HEK293 (cell line): ENCODE measurements at regions not wholly inside any gene's neighbourhood (a gene's known extent, or its start where the extent isn't known, plus 50 kb on each side); places are given as distances from the start of the nearest gene placed in this dataset.

ENCODE experiments used
- CTCF ChIP-seq: fragments of 450-650 bp; formaldehyde crosslinking; IDR thresholded peaks from 2 replicates; pipeline ENCODE4 v1.5.1; 2016; ENCODE audit warnings: missing biosample characterization, missing genetic modification characterization
- GLI2 ChIP-seq: fragments of 450-650 bp; formaldehyde crosslinking; IDR thresholded peaks from 2 replicates; pipeline ENCODE4; 2017; ENCODE audit warnings: missing biosample characterization, missing genetic modification characterization, low read depth, borderline replicate concordance
- HOXA7 ChIP-seq: sonication (generic); formaldehyde crosslinking; IDR thresholded peaks from 2 replicates; pipeline ENCODE4 v1.8.1; 2022; ENCODE audit warnings: missing genetic modification reagents, borderline replicate concordance
- KLF10 ChIP-seq: fragments of 450-650 bp; IDR thresholded peaks from 2 replicates; pipeline ENCODE4 v1.5.1; 2018; ENCODE audit warnings: missing biosample characterization, mild to moderate bottlenecking, missing genetic modification characterization
- REST ChIP-seq: fragments of 450-650 bp; formaldehyde crosslinking; IDR thresholded peaks from 2 replicates; pipeline ENCODE4 v1.5.1; 2016; ENCODE audit warnings: missing biosample characterization, missing genetic modification characterization
- SP2 ChIP-seq: fragments of 450-650 bp; formaldehyde crosslinking; IDR thresholded peaks from 2 replicates; pipeline ENCODE4 v1.5.1; 2016; ENCODE audit warnings: missing biosample characterization, missing genetic modification characterization
- ZBTB20 ChIP-seq: fragments of 450-650 bp; formaldehyde crosslinking; IDR thresholded peaks from 2 replicates; pipeline ENCODE4 v1.5.1; 2016; ENCODE audit warnings: missing biosample characterization, missing genetic modification characterization
- ZBTB48 ChIP-seq: fragments of 450-650 bp; formaldehyde crosslinking; IDR thresholded peaks from 2 replicates; pipeline ENCODE4 v1.5.1; 2016; ENCODE audit warnings: missing biosample characterization, missing genetic modification characterization
- ZFP3 ChIP-seq: fragments of 450-650 bp; formaldehyde crosslinking; IDR thresholded peaks from 2 replicates; pipeline ENCODE4 v1.5.1; 2016; ENCODE audit warnings: low read depth, missing biosample characterization, missing genetic modification characterization
- ZNF404 ChIP-seq: fragments of 450-650 bp; formaldehyde crosslinking; IDR thresholded peaks from 2 replicates; pipeline ENCODE4 v1.5.1; 2017; ENCODE audit warnings: missing biosample characterization, missing genetic modification characterization
- ZNF416 ChIP-seq: fragments of 450-650 bp; formaldehyde crosslinking; IDR thresholded peaks from 2 replicates; pipeline ENCODE4 v1.5.1; 2016; ENCODE audit warnings: missing biosample characterization, missing genetic modification characterization
- ZNF530 ChIP-seq: fragments of 450-650 bp; formaldehyde crosslinking; IDR thresholded peaks from 2 replicates; pipeline ENCODE4 v1.5.1; 2016; ENCODE audit warnings: low read depth, missing biosample characterization, missing genetic modification characterization
- ZNF571 ChIP-seq: fragments of 450-650 bp; formaldehyde crosslinking; IDR thresholded peaks from 2 replicates; pipeline ENCODE4 v1.5.0; 2017; ENCODE audit warnings: missing biosample characterization, missing genetic modification characterization
- ZNF704 ChIP-seq: fragments of 450-650 bp; formaldehyde crosslinking; IDR thresholded peaks from 2 replicates; pipeline ENCODE4 v1.5.1; 2016; ENCODE audit warnings: missing biosample characterization, missing genetic modification characterization

- TF ChIP-seq ZNF416 (no peak), ZNF530 (tag by site-specific recombination) (no peak), REST (tag by site-specific recombination) (no peak), CTCF (no peak), GLI2 (tag by site-specific recombination) (no peak), ZNF404 (no peak), SP2 (tag by site-specific recombination) (no peak), ZNF571 (no peak), KLF10 (no peak), ZFP3 (tag by site-specific recombination) (no peak), ZBTB48 (tag by site-specific recombination) (no peak), ZBTB20 (tag by site-specific recombination) (no peak), HOXA7 (CRISPR knock-in tag) (no peak), ZNF704 (tag by site-specific recombination) (no peak)
These were observed 125.3 kb downstream of the EBLN2 start for GRCh38 chr3:73186741-73187140.
